Vagina (tissue), 2 donors: ENCODE measurements at regions not wholly inside any gene's neighbourhood (a gene's known extent, or its start where the extent isn't known, plus 50 kb on each side); places are given as distances from the start of the nearest gene placed in this dataset.
"Not testable (repeated sequence)": the region's sequence is repeated elsewhere in the genome, so short reads cannot be mapped to it uniquely, and the experiment has no call there.

ENCODE experiments used
- DNase-seq, 2 donors: peaks; one replicate each; pipeline ENCODE4 v3.0.0-alpha.2; 2017; ENCODE audit errors: extremely low spot score in 2 of 2
- H3K27ac ChIP-seq: fragments of 200-600 bp; sonication (generic); one replicate; pipeline ENCODE4 v1.5.1; 2019
- H3K27me3 ChIP-seq: fragments of 200-600 bp; sonication (generic); one replicate; pipeline ENCODE4 v1.5.1; 2019
- H3K36me3 ChIP-seq, 2 donors: fragments of 200-600 bp; sonication (generic); one replicate each; pipeline ENCODE4 v1.5.1; 2017 to 2019
- H3K4me1 ChIP-seq: fragments of 200-600 bp; sonication (generic); one replicate; pipeline ENCODE4 v1.5.1; 2019
- H3K4me3 ChIP-seq, 2 donors: fragments of 200-600 bp; sonication (generic); 1 replicate in 1 of 2; 2 replicates in 1 of 2; pipeline ENCODE4 v1.5.1; 2016 to 2019
- H3K9me3 ChIP-seq: fragments of 200-600 bp; sonication (generic); one replicate; pipeline ENCODE4 v1.5.1; 2019
- POLR2A ChIP-seq, 2 donors: fragments of 450-650 bp; IDR thresholded peaks; one replicate each; pipeline ENCODE4 v1.6.1; 2017; ENCODE audit warnings: antibody characterized with exemption in 2 of 2, mild to moderate bottlenecking in 2 of 2, moderate library complexity in 2 of 2
- POLR2AphosphoS5 ChIP-seq, 2 donors: sonication (generic); formaldehyde crosslinking; IDR thresholded peaks; one replicate each; pipeline ENCODE4 v1.9.0; 2017; ENCODE audit warnings: antibody characterized with exemption in 2 of 2, mild to moderate bottlenecking in 2 of 2, low read depth in 1 of 2; ENCODE audit not compliant: insufficient read depth in 1 of 2
- intact Hi-C: fragments of 100-400 bp; cut with DNase I; formaldehyde crosslinking; loops from one replicate; pipeline ENCODE4 v1.15.1; 2023
- TF ChIP-seq, protein P1 (sequence below), 3 experiments: fragments of 450-650 bp in 2 of 3; fragments of 200-600 bp in 1 of 3; sonication (generic) in 1 of 3; IDR thresholded peaks; one replicate each; pipeline ENCODE4 v1.5.1; 2017 to 2019; ENCODE audit warnings: antibody characterized with exemption in 3 of 3, mild to moderate bottlenecking in 2 of 3, moderate library complexity in 2 of 3

DNA sequence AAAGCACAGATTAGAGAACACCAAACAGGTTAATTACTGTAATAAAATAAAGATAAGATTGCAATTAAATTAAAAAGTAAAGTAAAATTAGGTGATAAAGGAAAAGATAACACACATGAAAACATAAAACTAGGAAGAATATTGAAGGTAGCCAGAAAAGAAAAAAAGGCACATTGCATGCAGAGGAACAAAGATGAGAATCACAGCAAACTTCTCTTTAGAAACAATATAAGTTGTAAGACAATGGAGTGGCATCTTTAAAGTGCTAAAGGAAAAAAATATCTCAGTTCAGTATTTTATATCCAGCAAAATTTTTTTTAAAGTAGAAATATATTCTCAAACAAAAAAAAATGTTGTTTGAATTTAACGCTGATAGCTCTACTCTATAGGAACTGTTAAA is 366.0 kb downstream of the CPS1 start:
- TF ChIP-seq POLR2AphosphoS5 (IDR thresholded peaks at IDR 0.05; ENCODE audit: insufficient read depth in 1 of 2, low read depth in 1 of 2) = no peak
- TF ChIP-seq POLR2A (IDR thresholded peaks at IDR 0.05) = no peak
- TF ChIP-seq, protein P1, sequence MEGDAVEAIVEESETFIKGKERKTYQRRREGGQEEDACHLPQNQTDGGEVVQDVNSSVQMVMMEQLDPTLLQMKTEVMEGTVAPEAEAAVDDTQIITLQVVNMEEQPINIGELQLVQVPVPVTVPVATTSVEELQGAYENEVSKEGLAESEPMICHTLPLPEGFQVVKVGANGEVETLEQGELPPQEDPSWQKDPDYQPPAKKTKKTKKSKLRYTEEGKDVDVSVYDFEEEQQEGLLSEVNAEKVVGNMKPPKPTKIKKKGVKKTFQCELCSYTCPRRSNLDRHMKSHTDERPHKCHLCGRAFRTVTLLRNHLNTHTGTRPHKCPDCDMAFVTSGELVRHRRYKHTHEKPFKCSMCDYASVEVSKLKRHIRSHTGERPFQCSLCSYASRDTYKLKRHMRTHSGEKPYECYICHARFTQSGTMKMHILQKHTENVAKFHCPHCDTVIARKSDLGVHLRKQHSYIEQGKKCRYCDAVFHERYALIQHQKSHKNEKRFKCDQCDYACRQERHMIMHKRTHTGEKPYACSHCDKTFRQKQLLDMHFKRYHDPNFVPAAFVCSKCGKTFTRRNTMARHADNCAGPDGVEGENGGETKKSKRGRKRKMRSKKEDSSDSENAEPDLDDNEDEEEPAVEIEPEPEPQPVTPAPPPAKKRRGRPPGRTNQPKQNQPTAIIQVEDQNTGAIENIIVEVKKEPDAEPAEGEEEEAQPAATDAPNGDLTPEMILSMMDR (IDR thresholded peaks at IDR 0.05) = no peak
- intact Hi-C loops = no loop called here

DNA sequence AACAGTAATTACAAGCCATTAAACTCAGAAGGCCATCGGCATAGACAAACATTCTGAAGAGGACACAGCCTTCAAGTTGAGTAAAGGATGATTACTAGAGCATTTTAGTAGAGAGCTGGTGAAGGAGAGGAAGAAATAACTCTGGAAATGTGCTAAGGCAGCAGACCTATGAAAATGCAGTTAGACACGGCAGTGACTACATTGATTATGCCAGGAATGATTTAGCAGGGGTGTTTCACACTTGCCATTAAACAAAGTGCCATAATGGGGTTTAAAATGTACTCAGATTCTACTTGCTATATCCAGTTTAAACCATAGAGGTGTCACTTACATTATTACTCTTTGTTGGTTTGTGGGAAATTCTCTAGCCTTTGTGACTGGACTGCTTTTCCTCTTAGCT is 372.3 kb downstream of the CPS1 start:
- H3K4me3 ChIP-seq = no peak overlapping the region
- no peak for DNase-seq
- intact Hi-C loops = no loop called here
- H3K27ac ChIP-seq = no peak overlapping the region
- no peaks in the 10 kb centered on the region for H3K27me3 ChIP-seq
- TF ChIP-seq POLR2A (IDR thresholded peaks at IDR 0.05) = no peak
- TF ChIP-seq, protein P1 (IDR thresholded peaks at IDR 0.05) = no peak
- no peak for TF ChIP-seq POLR2AphosphoS5 (IDR thresholded peaks at IDR 0.05; ENCODE audit: insufficient read depth in 1 of 2, low read depth in 1 of 2)
- no peaks in the 10 kb centered on the region for H3K36me3 ChIP-seq
- no peaks in the 10 kb centered on the region for H3K4me1 ChIP-seq
- H3K9me3 ChIP-seq = no peaks in the 10 kb centered on the region

More for the DNA sequence above, 366.0 kb downstream of the CPS1 start:
- no peaks in the 10 kb centered on the region for H3K9me3 ChIP-seq
- DNase-seq = no peak
- H3K27ac ChIP-seq = no peak overlapping the region
- H3K36me3 ChIP-seq = no peaks in the 10 kb centered on the region
- no peaks in the 10 kb centered on the region for H3K27me3 ChIP-seq
- H3K4me3 ChIP-seq = no peak overlapping the region
- H3K4me1 ChIP-seq = no peaks in the 10 kb centered on the region

DNA sequence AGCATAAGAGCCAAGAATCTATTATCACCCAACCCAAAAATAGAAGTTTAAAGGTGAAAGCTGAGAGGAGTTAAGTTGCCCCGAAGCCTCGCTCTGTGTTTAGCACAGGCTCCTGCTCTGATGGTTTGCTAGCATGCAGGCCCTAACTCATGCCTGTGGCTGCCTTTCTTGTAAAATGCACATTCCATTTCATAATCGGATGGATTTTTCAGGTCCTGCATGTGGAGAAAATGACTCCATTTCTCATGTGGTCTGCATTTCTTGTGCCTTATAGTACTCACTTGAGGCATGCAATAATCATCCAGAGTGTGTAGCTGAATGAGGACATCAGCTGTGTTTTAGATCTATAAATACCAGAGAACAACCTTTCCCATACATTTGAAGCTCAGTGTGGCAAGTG is 381.8 kb downstream of the CPS1 start:
- H3K27ac ChIP-seq = no peak overlapping the region
- no peaks in the 10 kb centered on the region for H3K9me3 ChIP-seq
- H3K4me3 ChIP-seq = no peak overlapping the region
- intact Hi-C loops = no loop called here
- no peak for TF ChIP-seq POLR2A (IDR thresholded peaks at IDR 0.05)
- TF ChIP-seq POLR2AphosphoS5 (IDR thresholded peaks at IDR 0.05; ENCODE audit: insufficient read depth in 1 of 2, low read depth in 1 of 2) = no peak
- TF ChIP-seq, protein P1 (IDR thresholded peaks at IDR 0.05) = no peak
- no peak for DNase-seq
- no peaks in the 10 kb centered on the region for H3K36me3 ChIP-seq
- H3K27me3 ChIP-seq = no peaks in the 10 kb centered on the region
- no peaks in the 10 kb centered on the region for H3K4me1 ChIP-seq

- intact Hi-C loops = no loop called here
- DNase-seq = no peak
- TF ChIP-seq, protein P1 (IDR thresholded peaks at IDR 0.05) = no peak
- TF ChIP-seq POLR2AphosphoS5 (IDR thresholded peaks at IDR 0.05; ENCODE audit: insufficient read depth in 1 of 2, low read depth in 1 of 2) (no peak), POLR2A (IDR thresholded peaks at IDR 0.05) (no peak)
- no peak overlapping the region for H3K27ac ChIP-seq
- H3K27me3 ChIP-seq = no peaks in the 10 kb centered on the region
- H3K36me3 ChIP-seq = no peaks in the 10 kb centered on the region
- H3K9me3 ChIP-seq = no peaks in the 10 kb centered on the region
- no peak overlapping the region for H3K4me3 ChIP-seq
- no peaks in the 10 kb centered on the region for H3K4me1 ChIP-seq
Observed at GRCh38 chr2:210946395-210946794, 390.0 kb downstream of the CPS1 start.

- DNase-seq, H3K27me3 ChIP-seq, H3K27ac ChIP-seq, intact Hi-C loops, H3K9me3 ChIP-seq, H3K4me3 ChIP-seq, H3K36me3 ChIP-seq, H3K4me1 ChIP-seq: not testable (repeated sequence)
Observed at GRCh38 chr2:210950434-210951060, 394.1 kb downstream of the CPS1 start.
